HEK293 (cell line): ENCODE measurements at regions not wholly inside any gene's neighbourhood (a gene's known extent, or its start where the extent isn't known, plus 50 kb on each side); places are given as distances from the start of the nearest gene placed in this dataset.

ENCODE experiments used
- CTCF ChIA-PET: fragments of 350-600 bp; formaldehyde crosslinking; extraction: SDS; loops from one replicate; lab custom pipeline; 2021; ENCODE audit warnings: antibody characterized with exemption; lab: Yijun Ruan, JAX
- POLR2A ChIA-PET: fragments of 300-600 bp; formaldehyde crosslinking; extraction: SDS; loops from one replicate; lab custom pipeline; 2020; ENCODE audit warnings: antibody characterized with exemption, inconsistent platforms; lab: Yijun Ruan, JAX
- H3K27ac ChIP-seq: fragments of 200-500 bp; sonication (Bioruptor generic); 2 replicates; pipeline ENCODE4 v1.5.1; 2014; ENCODE audit warnings: low read depth, low read length, control low read depth, inconsistent platforms; ENCODE audit errors: extremely low read depth
- H3K36me3 ChIP-seq, 2 experiments: fragments of 200-500 bp in 1 of 2; sonication (Bioruptor generic) in 1 of 2; 1 replicate in 1 of 2; 2 replicates in 1 of 2; pipeline ENCODE4 v1.5.1; 2014 to 2017; ENCODE audit warnings: inconsistent platforms in 2 of 2, low read length in 2 of 2; ENCODE audit not compliant: control insufficient read depth in 2 of 2, insufficient read depth in 1 of 2
- H3K4me1 ChIP-seq: fragments of 200-500 bp; sonication (Bioruptor generic); 2 replicates; pipeline ENCODE4 v1.5.1; 2014; ENCODE audit warnings: mild to moderate bottlenecking, low read length, inconsistent platforms; ENCODE audit not compliant: control insufficient read depth, insufficient read depth
- H3K4me3 ChIP-seq: 2 replicates; pipeline ENCODE4 v1.5.1; 2011; ENCODE audit warnings: low read depth, mild to moderate bottlenecking, control low read depth, low read length, moderate library complexity
- H3K9me3 ChIP-seq: fragments of 200-500 bp; sonication (Bioruptor generic); 2 replicates; pipeline ENCODE4 v1.5.1; 2014; ENCODE audit warnings: low read depth, low read length, inconsistent platforms; ENCODE audit not compliant: control insufficient read depth, insufficient read depth
- MYNN ChIP-seq: fragments of 450-650 bp; formaldehyde crosslinking; IDR thresholded peaks from 2 replicates; pipeline ENCODE4 v1.5.1; 2016; ENCODE audit warnings: missing biosample characterization, missing genetic modification characterization, borderline replicate concordance
- ZNF169 ChIP-seq: fragments of 450-650 bp; formaldehyde crosslinking; IDR thresholded peaks from 2 replicates; pipeline ENCODE4 v1.5.1; 2016; ENCODE audit warnings: missing biosample characterization, missing genetic modification characterization
- ZNF214 ChIP-seq: fragments of 450-650 bp; formaldehyde crosslinking; IDR thresholded peaks from 2 replicates; pipeline ENCODE4 v1.5.1; 2017; ENCODE audit warnings: missing biosample characterization, mild to moderate bottlenecking, missing genetic modification characterization, borderline replicate concordance
- ZNF223 ChIP-seq: fragments of 450-650 bp; formaldehyde crosslinking; IDR thresholded peaks from 2 replicates; pipeline ENCODE4 v1.5.1; 2016; ENCODE audit warnings: missing biosample characterization, missing genetic modification characterization
- ZNF302 ChIP-seq: fragments of 450-650 bp; formaldehyde crosslinking; IDR thresholded peaks from 2 replicates; pipeline ENCODE4 v1.5.1; 2016; ENCODE audit warnings: missing biosample characterization, missing genetic modification characterization, low read depth
- ZNF404 ChIP-seq: fragments of 450-650 bp; formaldehyde crosslinking; IDR thresholded peaks from 2 replicates; pipeline ENCODE4 v1.5.1; 2017; ENCODE audit warnings: missing biosample characterization, missing genetic modification characterization
- ZNF514 ChIP-seq: fragments of 450-650 bp; formaldehyde crosslinking; IDR thresholded peaks from 2 replicates; pipeline ENCODE4 v1.5.1; 2016; ENCODE audit warnings: missing biosample characterization, missing genetic modification characterization
- ZNF530 ChIP-seq: fragments of 450-650 bp; formaldehyde crosslinking; IDR thresholded peaks from 2 replicates; pipeline ENCODE4 v1.5.1; 2016; ENCODE audit warnings: low read depth, missing biosample characterization, missing genetic modification characterization
- ZSCAN16 ChIP-seq: fragments of 450-650 bp; formaldehyde crosslinking; IDR thresholded peaks from 2 replicates; pipeline ENCODE4 v1.5.1; 2016; ENCODE audit warnings: missing biosample characterization, missing genetic modification characterization
- TF ChIP-seq, protein P1 (sequence below): fragments of 450-650 bp; formaldehyde crosslinking; IDR thresholded peaks from 2 replicates; pipeline ENCODE4 v1.5.0; 2017; ENCODE audit warnings: missing biosample characterization, missing genetic modification characterization, borderline replicate concordance
- TF ChIP-seq, protein P2 (sequence below): fragments of 450-650 bp; formaldehyde crosslinking; IDR thresholded peaks from 2 replicates; pipeline ENCODE4 v1.5.1; 2017; ENCODE audit warnings: missing biosample characterization, missing genetic modification characterization
- TF ChIP-seq, protein P3 (sequence below): fragments of 450-650 bp; formaldehyde crosslinking; IDR thresholded peaks from 2 replicates; pipeline ENCODE4 v1.5.1; 2016; ENCODE audit warnings: missing biosample characterization, missing genetic modification characterization
- TF ChIP-seq, protein P4 (sequence below): fragments of 450-650 bp; formaldehyde crosslinking; IDR thresholded peaks from 2 replicates; pipeline ENCODE4 v1.5.1; 2016; ENCODE audit warnings: missing biosample characterization, missing genetic modification characterization, borderline replicate concordance

DNA sequence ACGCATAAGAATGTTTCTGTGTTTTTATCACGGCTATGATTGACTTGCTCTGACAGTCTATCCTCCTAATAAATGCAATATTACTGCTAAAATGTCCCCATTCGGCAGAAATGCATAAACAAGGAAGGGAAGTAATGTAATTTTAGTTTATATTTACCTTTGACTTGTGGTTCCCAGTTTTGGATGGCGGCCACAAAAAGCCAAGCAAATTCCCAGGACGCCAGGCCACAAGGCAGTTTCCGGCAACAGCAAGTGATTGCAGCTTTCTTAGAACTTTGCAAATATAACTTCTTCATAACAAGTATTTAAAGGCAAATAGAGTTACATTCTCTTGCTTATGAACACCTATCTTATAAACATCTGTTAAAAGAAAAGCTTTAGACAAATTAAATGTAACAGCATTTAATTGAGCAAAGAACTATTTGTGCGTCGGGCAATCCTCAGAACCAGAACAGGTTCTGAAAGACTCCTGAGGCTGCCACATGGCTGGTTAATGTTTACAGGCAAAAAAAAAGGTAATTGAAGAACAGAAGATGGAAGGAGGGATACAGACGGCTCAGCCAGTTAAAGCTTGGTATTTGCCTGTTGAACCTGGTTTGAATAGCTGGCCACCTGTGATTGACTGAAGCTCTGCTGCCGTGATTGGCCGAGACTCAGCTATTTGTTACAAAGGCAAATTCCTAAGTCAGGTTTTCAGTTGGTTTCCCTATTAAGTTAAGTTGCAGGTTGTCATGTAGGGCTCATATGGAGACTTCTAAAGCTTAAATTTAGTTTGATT lies 80.8 kb downstream of the C21orf91 start:
- CTCF ChIA-PET: interaction anchor here (0.8 kb wide), 1 partner anchor 187 kb away, joined by 3 read pairs; no protein-coding TSS in a partner anchor
- Histone ChIP-seq H3K9me3 (no peaks in the 10 kb centered on the region), H3K36me3 (no peaks in the 10 kb centered on the region), H3K27ac (no peak overlapping the region), H3K4me1 (no peaks in the 10 kb centered on the region), H3K4me3 (no peak overlapping the region)
- no peak for TF ChIP-seq ZNF223 (tag by site-specific recombination)
- TF ChIP-seq ZNF302 (tag by site-specific recombination): no peak
- TF ChIP-seq, protein P1, sequence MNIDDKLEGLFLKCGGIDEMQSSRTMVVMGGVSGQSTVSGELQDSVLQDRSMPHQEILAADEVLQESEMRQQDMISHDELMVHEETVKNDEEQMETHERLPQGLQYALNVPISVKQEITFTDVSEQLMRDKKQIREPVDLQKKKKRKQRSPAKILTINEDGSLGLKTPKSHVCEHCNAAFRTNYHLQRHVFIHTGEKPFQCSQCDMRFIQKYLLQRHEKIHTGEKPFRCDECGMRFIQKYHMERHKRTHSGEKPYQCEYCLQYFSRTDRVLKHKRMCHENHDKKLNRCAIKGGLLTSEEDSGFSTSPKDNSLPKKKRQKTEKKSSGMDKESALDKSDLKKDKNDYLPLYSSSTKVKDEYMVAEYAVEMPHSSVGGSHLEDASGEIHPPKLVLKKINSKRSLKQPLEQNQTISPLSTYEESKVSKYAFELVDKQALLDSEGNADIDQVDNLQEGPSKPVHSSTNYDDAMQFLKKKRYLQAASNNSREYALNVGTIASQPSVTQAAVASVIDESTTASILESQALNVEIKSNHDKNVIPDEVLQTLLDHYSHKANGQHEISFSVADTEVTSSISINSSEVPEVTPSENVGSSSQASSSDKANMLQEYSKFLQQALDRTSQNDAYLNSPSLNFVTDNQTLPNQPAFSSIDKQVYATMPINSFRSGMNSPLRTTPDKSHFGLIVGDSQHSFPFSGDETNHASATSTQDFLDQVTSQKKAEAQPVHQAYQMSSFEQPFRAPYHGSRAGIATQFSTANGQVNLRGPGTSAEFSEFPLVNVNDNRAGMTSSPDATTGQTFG (tag by site-specific recombination): no peak
- POLR2A ChIA-PET: no interaction called here

DNA sequence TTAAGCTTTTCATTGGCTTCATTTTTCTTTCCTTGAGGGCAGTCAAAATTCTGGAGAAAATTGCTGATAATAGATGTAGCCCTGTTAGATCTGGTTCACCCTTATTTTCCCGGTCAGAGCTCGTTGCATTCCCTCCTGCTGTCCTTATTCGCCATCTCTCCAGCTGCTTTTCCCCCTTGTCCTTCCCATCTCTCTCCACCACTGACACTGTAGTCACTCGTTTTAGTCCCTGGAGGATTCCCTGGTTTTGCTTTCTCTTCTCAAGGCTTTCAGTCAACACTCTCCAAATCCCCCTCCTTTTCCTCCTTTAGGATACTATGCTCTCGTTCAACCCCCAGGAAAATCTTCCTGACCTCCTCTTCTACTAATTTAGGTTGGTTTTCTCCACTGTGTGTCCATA lies 83.1 kb downstream of the C21orf91 start:
- CTCF ChIA-PET: no interaction called here
- H3K9me3 ChIP-seq: no peaks in the 10 kb centered on the region
- TF ChIP-seq ZNF514 (tag by site-specific recombination) (no peak), ZNF530 (tag by site-specific recombination) (no peak), ZSCAN16 (tag by site-specific recombination) (no peak), ZNF214 (tag by site-specific recombination) (no peak), MYNN (no peak), ZNF169 (tag by site-specific recombination) (no peak), ZNF404 (tag by site-specific recombination) (no peak)
- TF ChIP-seq, protein P2, sequence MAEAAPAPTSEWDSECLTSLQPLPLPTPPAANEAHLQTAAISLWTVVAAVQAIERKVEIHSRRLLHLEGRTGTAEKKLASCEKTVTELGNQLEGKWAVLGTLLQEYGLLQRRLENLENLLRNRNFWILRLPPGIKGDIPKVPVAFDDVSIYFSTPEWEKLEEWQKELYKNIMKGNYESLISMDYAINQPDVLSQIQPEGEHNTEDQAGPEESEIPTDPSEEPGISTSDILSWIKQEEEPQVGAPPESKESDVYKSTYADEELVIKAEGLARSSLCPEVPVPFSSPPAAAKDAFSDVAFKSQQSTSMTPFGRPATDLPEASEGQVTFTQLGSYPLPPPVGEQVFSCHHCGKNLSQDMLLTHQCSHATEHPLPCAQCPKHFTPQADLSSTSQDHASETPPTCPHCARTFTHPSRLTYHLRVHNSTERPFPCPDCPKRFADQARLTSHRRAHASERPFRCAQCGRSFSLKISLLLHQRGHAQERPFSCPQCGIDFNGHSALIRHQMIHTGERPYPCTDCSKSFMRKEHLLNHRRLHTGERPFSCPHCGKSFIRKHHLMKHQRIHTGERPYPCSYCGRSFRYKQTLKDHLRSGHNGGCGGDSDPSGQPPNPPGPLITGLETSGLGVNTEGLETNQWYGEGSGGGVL (tag by site-specific recombination): no peak
- TF ChIP-seq, protein P3, sequence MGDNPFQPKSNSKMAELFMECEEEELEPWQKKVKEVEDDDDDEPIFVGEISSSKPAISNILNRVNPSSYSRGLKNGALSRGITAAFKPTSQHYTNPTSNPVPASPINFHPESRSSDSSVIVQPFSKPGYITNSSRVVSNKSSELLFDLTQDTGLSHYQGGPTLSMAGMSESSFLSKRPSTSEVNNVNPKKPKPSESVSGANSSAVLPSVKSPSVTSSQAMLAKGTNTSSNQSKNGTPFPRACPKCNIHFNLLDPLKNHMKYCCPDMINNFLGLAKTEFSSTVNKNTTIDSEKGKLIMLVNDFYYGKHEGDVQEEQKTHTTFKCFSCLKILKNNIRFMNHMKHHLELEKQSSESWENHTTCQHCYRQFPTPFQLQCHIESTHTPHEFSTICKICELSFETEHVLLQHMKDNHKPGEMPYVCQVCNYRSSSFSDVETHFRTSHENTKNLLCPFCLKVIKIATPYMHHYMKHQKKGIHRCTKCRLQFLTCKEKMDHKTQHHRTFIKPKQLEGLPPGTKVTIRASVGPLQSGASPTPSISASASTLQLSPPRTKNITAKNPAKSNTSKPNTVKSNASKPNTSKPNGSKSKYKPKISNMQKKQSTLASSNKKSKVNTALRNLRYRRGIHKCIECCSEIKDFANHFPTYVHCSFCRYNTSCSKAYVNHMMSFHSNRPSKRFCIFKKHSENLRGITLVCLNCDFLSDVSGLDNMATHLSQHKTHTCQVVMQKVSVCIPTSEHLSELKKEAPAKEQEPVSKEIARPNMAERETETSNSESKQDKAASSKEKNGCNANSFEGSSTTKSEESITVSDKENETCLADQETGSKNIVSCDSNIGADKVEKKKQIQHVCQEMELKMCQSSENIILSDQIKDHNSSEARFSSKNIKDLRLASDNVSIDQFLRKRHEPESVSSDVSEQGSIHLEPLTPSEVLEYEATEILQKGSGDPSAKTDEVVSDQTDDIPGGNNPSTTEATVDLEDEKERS (tag by site-specific recombination): no peak
- TF ChIP-seq, protein P4, sequence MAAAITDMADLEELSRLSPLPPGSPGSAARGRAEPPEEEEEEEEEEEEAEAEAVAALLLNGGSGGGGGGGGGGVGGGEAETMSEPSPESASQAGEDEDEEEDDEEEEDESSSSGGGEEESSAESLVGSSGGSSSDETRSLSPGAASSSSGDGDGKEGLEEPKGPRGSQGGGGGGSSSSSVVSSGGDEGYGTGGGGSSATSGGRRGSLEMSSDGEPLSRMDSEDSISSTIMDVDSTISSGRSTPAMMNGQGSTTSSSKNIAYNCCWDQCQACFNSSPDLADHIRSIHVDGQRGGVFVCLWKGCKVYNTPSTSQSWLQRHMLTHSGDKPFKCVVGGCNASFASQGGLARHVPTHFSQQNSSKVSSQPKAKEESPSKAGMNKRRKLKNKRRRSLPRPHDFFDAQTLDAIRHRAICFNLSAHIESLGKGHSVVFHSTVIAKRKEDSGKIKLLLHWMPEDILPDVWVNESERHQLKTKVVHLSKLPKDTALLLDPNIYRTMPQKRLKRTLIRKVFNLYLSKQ (tag by site-specific recombination): no peak
- no peak overlapping the region for H3K4me3 ChIP-seq
- no peaks in the 10 kb centered on the region for H3K36me3 ChIP-seq
- no peak overlapping the region for H3K27ac ChIP-seq
- POLR2A ChIA-PET: no interaction called here
- H3K4me1 ChIP-seq: no peaks in the 10 kb centered on the region
